GM23338 (cell line): ENCODE measurements at regions not wholly inside any gene's neighbourhood (a gene's known extent, or its start where the extent isn't known, plus 50 kb on each side); places are given as distances from the start of the nearest gene placed in this dataset.
A peak's percentile ranks its signal among the peaks of the same experiment; 100 is the strongest.

Source experiments
- ATAC-seq: fragments of 200-7000 bp; cut with Tn5 transposase; 3 replicates; pipeline ENCODE4 v1.9.1; 2020
- DNase-seq: peaks from one replicate; pipeline ENCODE4 v3.0.0-alpha.2; 2015; ENCODE audit warnings: low spot score
- H2AFZ ChIP-seq: fragments of 200-600 bp; sonication (generic); 2 replicates; pipeline ENCODE4 v1.8.0; 2016; ENCODE audit warnings: antibody characterized with exemption, mild to moderate bottlenecking, moderate library complexity
- H3F3A ChIP-seq: fragments of 200-600 bp; sonication (generic); replicated peaks from 2 replicates; pipeline ENCODE4 v1.8.0; 2017; ENCODE audit warnings: antibody characterized with exemption, mixed run types, low read depth
- H3K27ac ChIP-seq: fragments of 200-600 bp; sonication (generic); 2 replicates; pipeline ENCODE4 v1.6.1; 2016; ENCODE audit warnings: low read depth
- H3K27me3 ChIP-seq: fragments of 200-600 bp; sonication (generic); 2 replicates; pipeline ENCODE4 v1.8.0; 2016; ENCODE audit warnings: mild to moderate bottlenecking, mixed run types, moderate library complexity; ENCODE audit not compliant: insufficient read depth
- H3K36me3 ChIP-seq: fragments of 200-600 bp; sonication (generic); 2 replicates; pipeline ENCODE4 v1.8.0; 2016; ENCODE audit warnings: mild to moderate bottlenecking; ENCODE audit not compliant: insufficient read depth
- H3K4me1 ChIP-seq: fragments of 200-600 bp; sonication (generic); 2 replicates; pipeline ENCODE4 v1.8.0; 2016; ENCODE audit warnings: mild to moderate bottlenecking, moderate library complexity; ENCODE audit not compliant: insufficient read depth
- H3K4me2 ChIP-seq: fragments of 200-600 bp; sonication (generic); 2 replicates; pipeline ENCODE4 v1.7.1; 2017; ENCODE audit warnings: mixed run types
- H3K4me3 ChIP-seq: fragments of 200-600 bp; sonication (generic); 2 replicates; pipeline ENCODE4 v1.6.1; 2016; ENCODE audit warnings: mixed run types
- H3K79me2 ChIP-seq: fragments of 200-600 bp; sonication (generic); replicated peaks from 2 replicates; pipeline ENCODE4 v1.8.0; 2017; ENCODE audit warnings: mild to moderate bottlenecking; ENCODE audit not compliant: insufficient read depth
- H3K9me2 ChIP-seq: fragments of 200-600 bp; sonication (generic); 2 replicates; pipeline ENCODE4 v1.8.0; 2017; ENCODE audit not compliant: insufficient read depth
- H4K20me1 ChIP-seq: fragments of 200-600 bp; sonication (generic); replicated peaks from 2 replicates; pipeline ENCODE4 v1.8.0; 2017; ENCODE audit warnings: mild to moderate bottlenecking; ENCODE audit not compliant: insufficient read depth
- H3K27ac Mint-ChIP-seq: 2 replicates; pipeline ENCODE4 v1.8.0; 2020; ENCODE audit warnings: inconsistent platforms, mild to moderate bottlenecking, moderate library complexity, mixed read lengths
- H3K27me3 Mint-ChIP-seq: 3 replicates; pipeline ENCODE4 v1.8.0; 2022; ENCODE audit warnings: low read depth, mild to moderate bottlenecking, moderate library complexity, mixed read lengths, inconsistent platforms; ENCODE audit not compliant: insufficient read depth, poor library complexity
- H3K36me3 Mint-ChIP-seq: 3 replicates; pipeline ENCODE4 v1.8.0; 2021; ENCODE audit warnings: low read depth, mild to moderate bottlenecking, inconsistent platforms, moderate library complexity, mixed read lengths
- H3K4me1 Mint-ChIP-seq: 3 replicates; pipeline ENCODE4 v1.8.0; 2020; ENCODE audit warnings: mild to moderate bottlenecking, inconsistent platforms, mixed read lengths
- H3K4me3 Mint-ChIP-seq: 3 replicates; pipeline ENCODE4 v1.8.0; 2021; ENCODE audit warnings: moderate library complexity, mild to moderate bottlenecking, inconsistent platforms, mixed read lengths
- H3K9me3 Mint-ChIP-seq: 3 replicates; pipeline ENCODE4 v1.8.0; 2020; ENCODE audit warnings: moderate library complexity, mild to moderate bottlenecking, inconsistent platforms, mixed read lengths
- CREB1 ChIP-seq: fragments of 250-450 bp; sonication (Bioruptor Pico); IDR thresholded peaks from 2 replicates; pipeline ENCODE4 v1.5.0; 2020; ENCODE audit warnings: low read depth, mild to moderate bottlenecking, moderate library complexity
- CTCF ChIP-seq, 2 experiments: fragments of 200-600 bp in 1 of 2; sonication (generic) in 1 of 2; conservative IDR thresholded peaks; 2 replicates each; pipeline versions ENCODE4 v1.5.1 to v1.6.1; 2016 to 2017; ENCODE audit warnings: antibody characterized with exemption in 2 of 2, low read depth in 2 of 2, mild to moderate bottlenecking in 2 of 2, moderate library complexity in 1 of 2
- ETS1 ChIP-seq: IDR thresholded peaks from 2 replicates; pipeline ENCODE4 v1.6.1; 2016; ENCODE audit warnings: antibody characterized with exemption
- JUNB ChIP-seq: IDR thresholded peaks from one replicate; pipeline ENCODE4 v1.6.1; 2016; ENCODE audit warnings: antibody characterized with exemption; ENCODE audit not compliant: unreplicated experiment
- NANOG ChIP-seq: IDR thresholded peaks from 2 replicates; pipeline ENCODE4 v1.6.1; 2016; ENCODE audit warnings: antibody characterized with exemption, borderline replicate concordance
- POLR2AphosphoS5 ChIP-seq: IDR thresholded peaks from 2 replicates; pipeline ENCODE4 v1.6.1; 2016; ENCODE audit warnings: antibody characterized with exemption, low read depth
- REST ChIP-seq: IDR thresholded peaks from one replicate; pipeline ENCODE4 v1.6.1; 2018; ENCODE audit warnings: antibody characterized with exemption; ENCODE audit not compliant: unreplicated experiment
- STAT1 ChIP-seq: IDR thresholded peaks from one replicate; pipeline ENCODE4 v1.6.1; 2016; ENCODE audit warnings: antibody characterized with exemption; ENCODE audit not compliant: unreplicated experiment
- ZNF114 ChIP-seq: fragments of 250-450 bp; sonication (Bioruptor Pico); IDR thresholded peaks from 2 replicates; pipeline ENCODE4 v1.5.0; 2020; ENCODE audit warnings: mild to moderate bottlenecking, moderate library complexity
- ZNF331 ChIP-seq: fragments of 250-450 bp; sonication (Bioruptor Pico); IDR thresholded peaks from 2 replicates; pipeline ENCODE4 v1.5.0; 2020; ENCODE audit warnings: low read depth, mild to moderate bottlenecking, moderate library complexity
- ZNF462 ChIP-seq: fragments of 250-450 bp; sonication (Bioruptor Pico); IDR thresholded peaks from 2 replicates; pipeline ENCODE4 v1.5.0; 2020; ENCODE audit warnings: mild to moderate bottlenecking, moderate library complexity

- TF ChIP-seq ZNF462 (CRISPR knock-in tag) (no peak), CREB1 (CRISPR knock-in tag) (no peak)
Measured at GRCh38 chr3:154690413-154690812, 260.4 kb upstream of the GPR149 start (continued).

- peaks cover 11% of the 10 kb centered on the region; the same call in 1 of the 2 replicates for H3K9me2 ChIP-seq
- Mint-ChIP-seq H3K9me3 (no peaks in the 10 kb centered on the region), H3K27ac (no peak overlapping the region), H3K4me1 (no peaks in the 10 kb centered on the region), H3K27me3 (peaks cover 5% of the 10 kb centered on the region), H3K36me3 (no peaks in the 10 kb centered on the region), H3K4me3 (no peak overlapping the region)
- ATAC-seq = peak; percentile 23; the same call in 1 of the 3 replicates
- H3K4me2 ChIP-seq = no peak overlapping the region
- no peaks in the 10 kb centered on the region for H3F3A ChIP-seq
- H3K36me3 ChIP-seq = no peaks in the 10 kb centered on the region
- H3K4me3 ChIP-seq = no peak overlapping the region
- H3K4me1 ChIP-seq = no peaks in the 10 kb centered on the region
- H3K27me3 ChIP-seq = no peaks in the 10 kb centered on the region
- no peaks in the 10 kb centered on the region for H3K79me2 ChIP-seq
- no peak for DNase-seq
- no peak overlapping the region for H3K27ac ChIP-seq
- no peaks in the 10 kb centered on the region for H4K20me1 ChIP-seq
- peak overlapping the region; percentile 78; the same call in 1 of the 2 replicates for H2AFZ ChIP-seq
- TF ChIP-seq JUNB (no peak), ZNF331 (CRISPR knock-in tag) (no peak), ETS1 (no peak), STAT1 (no peak), POLR2AphosphoS5 (no peak), ZNF114 (no peak), NANOG (no peak), CREB1 (CRISPR knock-in tag) (no peak), CTCF (conservative IDR thresholded peaks at IDR 0.05; ENCODE audit: low read depth in 2 of 2) (no peak), REST (no peak)
Measured at GRCh38 chr3:154684440-154684839, 254.4 kb upstream of the GPR149 start.
